Osteocyte (in vitro differentiated cells): ENCODE measurements at regions not wholly inside any gene's neighbourhood (a gene's known extent, or its start where the extent isn't known, plus 50 kb on each side); places are given as distances from the start of the nearest gene placed in this dataset.

ENCODE experiments used
- DNase-seq: peaks from one replicate; pipeline ENCODE4 v3.0.0; 2021; ENCODE audit warnings: mixed read lengths; ENCODE audit not compliant: unreplicated experiment; ENCODE audit errors: extremely low spot score
- H3K27ac Mint-ChIP-seq: one replicate; pipeline ENCODE4 v1.8.0; 2021; ENCODE audit warnings: mild to moderate bottlenecking, mixed read lengths; ENCODE audit not compliant: unreplicated experiment
- H3K27me3 Mint-ChIP-seq: one replicate; pipeline ENCODE4 v1.8.0; 2021; ENCODE audit warnings: mixed read lengths; ENCODE audit not compliant: unreplicated experiment
- H3K36me3 Mint-ChIP-seq: one replicate; pipeline ENCODE4 v1.8.0; 2021; ENCODE audit warnings: mixed read lengths; ENCODE audit not compliant: unreplicated experiment
- H3K4me1 Mint-ChIP-seq: one replicate; pipeline ENCODE4 v1.8.0; 2021; ENCODE audit warnings: mixed read lengths; ENCODE audit not compliant: unreplicated experiment
- H3K4me3 Mint-ChIP-seq: one replicate; pipeline ENCODE4 v1.8.0; 2021; ENCODE audit warnings: mild to moderate bottlenecking, moderate library complexity, mixed read lengths; ENCODE audit not compliant: unreplicated experiment
- H3K9me3 Mint-ChIP-seq: one replicate; pipeline ENCODE4 v1.8.0; 2021; ENCODE audit warnings: mixed read lengths; ENCODE audit not compliant: unreplicated experiment
- CTCF ChIP-seq: fragments of 200-600 bp; sonication (generic); IDR thresholded peaks from 2 replicates; pipeline ENCODE4 v1.5.0; 2021; ENCODE audit warnings: antibody characterized with exemption, mild to moderate bottlenecking, moderate library complexity

- no peak for DNase-seq
- Mint-ChIP-seq H3K4me3 (no peak overlapping the region), H3K9me3 (peaks cover 19% of the 10 kb centered on the region), H3K36me3 (no peaks in the 10 kb centered on the region), H3K27ac (no peak overlapping the region), H3K4me1 (no peaks in the 10 kb centered on the region), H3K27me3 (no peaks in the 10 kb centered on the region)
- TF ChIP-seq CTCF, result no peak
Observed at GRCh38 chr14:98792171-98792570, 479.8 kb downstream of the BCL11B start.

GRCh38 chr14:98798099-98798498 lies 473.9 kb downstream of the BCL11B start:
- Mint-ChIP-seq H3K27ac (no peak overlapping the region), H3K36me3 (no peaks in the 10 kb centered on the region), H3K9me3 (peaks cover 17% of the 10 kb centered on the region), H3K4me1 (no peaks in the 10 kb centered on the region), H3K4me3 (no peak overlapping the region), H3K27me3 (no peaks in the 10 kb centered on the region)
- no peak for DNase-seq
- TF ChIP-seq CTCF, result no peak

GRCh38 chr14:98799891-98800290 lies 472.1 kb downstream of the BCL11B start:
- no peak for DNase-seq
- no peak for TF ChIP-seq CTCF
- no peak overlapping the region for H3K4me3 Mint-ChIP-seq
- H3K4me1 Mint-ChIP-seq, result no peaks in the 10 kb centered on the region
- no peaks in the 10 kb centered on the region for H3K36me3 Mint-ChIP-seq
- H3K27ac Mint-ChIP-seq, result no peak overlapping the region
- peaks cover 7% of the 10 kb centered on the region for H3K9me3 Mint-ChIP-seq
- H3K27me3 Mint-ChIP-seq, result no peaks in the 10 kb centered on the region

- DNase-seq, result no peak
- Mint-ChIP-seq H3K9me3 (peaks cover 3% of the 10 kb centered on the region), H3K27me3 (no peaks in the 10 kb centered on the region), H3K36me3 (no peaks in the 10 kb centered on the region), H3K4me3 (no peak overlapping the region), H3K27ac (no peak overlapping the region), H3K4me1 (no peaks in the 10 kb centered on the region)
- TF ChIP-seq CTCF, result no peak
Observed at GRCh38 chr14:98802044-98802443, 470.0 kb downstream of the BCL11B start.

- no peak overlapping the region for H3K4me3 Mint-ChIP-seq
- H3K27ac Mint-ChIP-seq, result no peak overlapping the region
- H3K9me3 Mint-ChIP-seq, result peaks cover 3% of the 10 kb centered on the region
- DNase-seq, result no peak
- no peaks in the 10 kb centered on the region for H3K27me3 Mint-ChIP-seq
- no peaks in the 10 kb centered on the region for H3K4me1 Mint-ChIP-seq
- TF ChIP-seq CTCF, result no peak
- no peaks in the 10 kb centered on the region for H3K36me3 Mint-ChIP-seq
Observed at GRCh38 chr14:98803196-98803595, 468.8 kb downstream of the BCL11B start.
